ENCODE measurements at regions not wholly inside any gene's neighbourhood (a gene's known extent, or its start where the extent isn't known, plus 50 kb on each side); places are given as distances from the start of the nearest gene placed in this dataset.
"Not testable (repeated sequence)": the region's sequence is repeated elsewhere in the genome, so short reads cannot be mapped to it uniquely, and the experiment has no call there.

DNA sequence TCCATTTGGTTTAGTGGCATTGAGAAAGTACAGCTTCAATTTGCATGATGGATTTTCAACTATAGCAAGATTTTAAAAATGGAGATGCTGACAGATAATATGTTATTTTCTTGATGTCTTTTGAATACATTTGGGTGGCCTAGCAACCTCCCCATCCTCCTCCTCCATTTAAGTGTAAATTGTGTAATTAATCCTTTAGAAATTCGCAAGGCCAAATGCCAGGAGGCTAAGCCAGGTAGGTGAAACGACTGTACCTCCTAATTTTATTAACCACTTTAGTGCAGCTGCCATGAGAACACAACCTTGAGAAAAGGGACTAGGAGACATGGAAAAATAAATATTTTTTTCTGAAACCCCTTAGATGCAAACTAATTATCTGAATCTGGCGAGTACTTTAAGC lies 248.8 kb downstream of the MRPS30 start:
- DNase-seq (ENCODE audit: low read depth) = no peak

DNA sequence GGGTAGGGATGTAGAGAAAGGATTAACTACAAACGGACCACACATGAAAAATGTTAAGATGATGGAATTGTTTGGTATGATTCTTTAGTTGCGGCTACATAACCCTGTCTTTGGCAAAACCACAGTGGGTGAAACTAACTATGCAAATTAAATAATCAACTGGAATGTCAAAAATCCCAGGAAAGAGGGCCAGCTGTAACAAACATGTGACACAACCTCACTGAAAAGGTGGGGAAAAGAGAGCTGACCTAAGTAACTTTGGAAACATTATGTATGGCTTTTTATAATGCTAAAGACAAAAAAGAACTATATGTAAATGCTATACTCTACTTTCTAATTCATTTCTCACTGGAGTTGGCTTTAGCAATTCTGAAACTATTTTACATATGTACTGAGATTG lies 252.0 kb downstream of the MRPS30 start:
- DNase-seq (ENCODE audit: low read depth) = no peak

DNA sequence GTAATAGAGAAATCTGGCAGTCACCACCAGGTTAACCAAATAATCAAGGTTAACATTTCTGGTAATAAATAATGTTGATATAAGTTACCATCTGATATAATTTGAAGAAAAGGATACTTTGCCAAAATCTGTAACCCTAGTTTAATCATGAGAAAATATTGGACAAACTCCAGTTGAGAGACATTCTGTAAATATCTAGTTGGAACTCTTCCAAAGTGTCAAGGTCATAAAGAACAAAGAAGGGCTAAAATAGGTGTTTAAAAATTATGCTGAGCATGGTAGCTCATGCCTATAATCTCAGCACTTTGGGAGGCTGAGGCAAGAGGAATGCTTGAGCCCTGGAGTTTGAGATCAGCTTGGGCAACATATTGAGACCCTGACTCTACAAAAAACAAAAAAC lies 253.3 kb downstream of the MRPS30 start:
- no peak for DNase-seq (ENCODE audit: low read depth)

DNA sequence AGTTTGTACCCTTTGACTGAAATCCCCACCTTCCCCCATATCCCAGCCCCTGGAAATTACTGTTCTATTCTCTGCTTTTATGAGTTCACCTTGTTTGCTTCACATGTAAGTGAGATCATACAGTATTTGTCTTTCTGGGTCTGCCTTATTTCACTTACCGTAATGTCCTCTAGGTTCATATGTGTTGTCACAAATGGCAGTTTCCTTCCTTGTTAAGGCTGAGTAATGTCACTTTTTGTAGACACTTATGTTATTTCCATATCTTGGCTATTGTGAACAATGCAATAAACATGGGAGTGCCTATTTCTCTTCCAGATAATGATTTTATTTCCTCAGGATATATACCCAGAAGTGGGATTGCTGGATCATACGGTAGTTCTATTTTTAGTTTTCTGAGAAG lies 272.3 kb downstream of the MRPS30 start:
- DNase-seq (ENCODE audit: low read depth) = no peak

DNA sequence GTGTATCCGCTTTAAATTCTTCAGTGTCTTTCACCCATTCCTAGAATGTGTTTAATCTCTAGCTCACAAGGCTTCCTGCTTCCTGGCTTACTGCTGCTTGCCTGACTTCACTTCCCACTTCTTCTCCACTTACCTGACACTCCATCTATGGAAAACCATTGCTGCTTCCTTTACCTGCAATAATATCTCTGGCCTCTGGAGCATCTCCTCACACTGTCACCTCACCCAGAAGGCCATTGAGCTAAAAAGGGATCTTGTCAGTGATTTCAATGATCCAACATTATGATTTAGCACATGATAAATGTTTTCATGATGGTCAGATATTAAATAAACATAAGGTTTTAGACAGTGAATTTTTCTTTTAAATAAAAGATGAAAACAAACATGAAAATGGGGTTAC lies 281.1 kb downstream of the MRPS30 start:
- no peak for DNase-seq (ENCODE audit: low read depth)

DNA sequence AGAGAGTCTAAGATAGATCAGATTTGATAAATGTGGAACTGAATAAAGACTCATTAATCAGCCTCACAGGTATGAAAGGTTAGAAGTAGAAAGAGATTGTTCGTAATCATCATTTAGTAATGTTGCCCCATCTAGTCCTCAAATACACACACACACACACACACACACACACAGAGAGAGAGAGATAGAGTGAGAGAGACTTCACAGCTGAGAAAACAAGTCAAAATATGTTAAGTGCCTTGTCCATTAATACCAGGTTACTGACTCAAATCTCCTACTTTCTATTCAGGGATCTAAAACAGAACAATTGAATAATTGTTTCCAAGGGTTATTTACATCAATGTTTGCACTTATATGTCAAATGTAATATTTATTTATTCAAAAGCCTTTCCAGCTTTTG lies 284.6 kb downstream of the MRPS30 start:
- DNase-seq (ENCODE audit: low read depth) = no peak

DNA sequence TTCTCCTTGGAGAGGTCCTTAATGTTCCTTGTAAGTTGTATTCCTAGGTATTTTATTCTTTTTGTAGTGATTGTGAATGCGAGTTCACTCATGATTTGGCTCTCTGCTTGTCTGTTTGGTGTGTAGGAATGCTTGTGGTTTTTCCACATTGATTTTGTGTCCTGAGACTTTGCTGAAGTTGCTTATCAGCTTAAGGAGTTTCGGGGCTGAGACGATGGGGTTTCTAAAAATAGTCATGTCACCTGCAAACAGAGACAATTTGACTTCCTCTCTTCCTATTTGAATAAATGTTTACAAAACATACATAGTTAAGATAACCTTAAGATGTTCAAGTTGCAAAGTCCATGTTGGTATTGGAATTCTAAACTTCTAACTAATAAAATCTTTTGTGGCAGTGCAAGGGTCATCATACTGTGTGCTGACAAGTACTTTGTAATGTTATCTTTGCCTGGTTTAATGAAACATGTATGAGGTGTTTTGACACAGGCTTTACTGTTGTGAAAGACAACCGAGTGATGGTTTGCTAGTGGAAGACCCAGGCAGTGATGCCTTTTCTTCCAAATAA lies 286.2 kb downstream of the MRPS30 start:
- DNase-seq (ENCODE audit: low read depth) = no peak

DNA sequence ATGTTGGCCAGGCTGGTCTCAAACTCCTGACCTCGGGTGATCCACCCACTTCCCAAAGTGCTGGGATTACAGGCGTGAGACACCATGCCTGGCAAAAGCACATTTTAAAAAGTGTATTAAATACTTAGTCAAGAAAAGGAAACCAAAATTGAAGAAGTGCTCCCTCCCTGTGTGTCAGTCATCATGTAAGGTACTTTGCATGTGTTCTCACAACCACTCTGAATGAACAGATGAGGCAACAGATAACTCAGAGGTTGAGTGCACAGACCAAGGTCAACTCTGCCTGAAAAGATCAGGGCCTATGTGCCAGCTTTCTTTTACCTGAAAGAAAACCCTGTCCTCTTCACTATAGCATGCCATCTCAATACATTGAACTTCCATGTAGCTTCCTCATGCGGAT lies 289.7 kb downstream of the MRPS30 start:
- no peak for DNase-seq (ENCODE audit: low read depth)

DNA sequence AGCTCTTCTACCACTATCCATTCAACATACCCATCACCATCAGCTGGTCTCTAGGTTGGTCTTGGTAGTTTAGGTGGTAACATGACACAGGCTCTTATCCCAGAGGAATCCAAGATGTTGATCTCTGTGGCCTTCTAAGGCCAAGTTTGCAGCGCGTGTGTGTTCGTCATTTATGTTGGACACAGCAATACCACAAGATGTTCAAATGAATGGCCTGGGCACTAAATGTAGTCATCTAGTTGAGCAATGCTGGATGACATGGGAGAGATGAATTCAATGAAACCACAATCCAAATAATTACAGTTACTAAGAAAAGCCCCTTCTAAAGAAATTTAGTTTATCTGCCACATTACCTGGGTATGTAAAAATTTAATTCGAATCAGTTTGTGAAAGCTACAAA lies 292.4 kb downstream of the MRPS30 start:
- peak; percentile 2 for DNase-seq (ENCODE audit: low read depth)

DNA sequence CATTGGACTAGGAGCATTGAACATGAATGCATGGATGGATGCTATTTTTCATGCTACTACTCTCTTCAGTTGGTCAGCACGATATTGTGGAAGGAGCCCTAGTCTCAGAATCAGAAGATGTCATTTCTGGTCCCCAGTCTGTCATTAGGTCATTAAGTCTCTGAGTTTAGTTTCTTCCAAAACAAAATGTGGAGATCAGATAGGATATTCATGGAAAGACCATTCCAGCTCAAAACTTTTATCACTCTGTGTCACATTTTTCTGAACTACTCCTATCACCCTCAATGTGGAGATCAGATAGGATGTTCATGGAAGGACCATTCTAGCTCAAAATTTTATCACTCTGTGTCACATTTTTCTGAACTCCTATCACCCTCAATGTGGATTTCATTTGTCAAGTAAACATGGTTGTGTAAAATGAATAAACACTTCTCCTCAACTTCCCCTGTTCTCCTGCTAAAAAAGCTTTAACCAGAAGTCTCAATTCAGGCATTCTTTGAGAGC lies 296.8 kb downstream of the MRPS30 start:
- no peak for DNase-seq (ENCODE audit: low read depth)

DNA sequence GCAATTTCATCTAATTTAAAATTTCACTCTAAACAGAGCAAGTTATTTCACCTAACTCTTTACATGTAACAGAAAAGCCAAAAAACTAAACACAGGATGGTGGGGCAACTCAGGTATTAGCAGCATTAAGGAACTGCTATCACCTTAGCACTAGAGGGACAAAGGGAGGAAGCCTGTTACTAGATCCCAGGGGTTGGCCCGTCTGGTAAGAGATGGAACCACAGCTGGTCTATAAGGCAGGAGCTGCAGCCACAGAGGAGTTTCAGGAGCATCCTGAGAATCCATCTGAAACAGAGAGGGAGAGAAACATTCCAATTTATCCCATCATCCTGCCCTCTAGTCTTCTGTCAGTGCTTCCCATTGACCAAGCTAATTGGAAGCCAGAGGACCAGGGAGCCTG lies 300.3 kb downstream of the MRPS30 start:
- no peak for DNase-seq (ENCODE audit: low read depth)

DNA sequence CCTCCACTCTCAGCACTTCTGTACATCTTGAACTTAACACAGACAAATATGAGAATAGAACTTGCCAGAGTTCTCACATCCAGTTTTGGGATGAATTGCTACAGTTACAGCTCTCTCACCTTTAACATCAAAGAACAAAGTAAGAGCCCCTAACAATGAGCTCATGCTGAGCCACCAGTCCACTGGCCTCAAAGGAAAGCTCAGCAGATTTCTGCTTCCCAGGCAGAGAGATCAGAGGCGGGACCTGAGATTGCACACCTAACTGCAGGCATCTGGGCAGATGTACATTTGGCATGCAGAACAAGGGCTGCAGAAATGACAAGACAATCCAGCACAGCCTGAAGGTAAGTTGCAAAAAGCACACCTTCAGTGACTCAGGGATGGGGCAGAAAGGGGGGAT lies 300.9 kb downstream of the MRPS30 start:
- DNase-seq (ENCODE audit: low read depth) = no peak

DNA sequence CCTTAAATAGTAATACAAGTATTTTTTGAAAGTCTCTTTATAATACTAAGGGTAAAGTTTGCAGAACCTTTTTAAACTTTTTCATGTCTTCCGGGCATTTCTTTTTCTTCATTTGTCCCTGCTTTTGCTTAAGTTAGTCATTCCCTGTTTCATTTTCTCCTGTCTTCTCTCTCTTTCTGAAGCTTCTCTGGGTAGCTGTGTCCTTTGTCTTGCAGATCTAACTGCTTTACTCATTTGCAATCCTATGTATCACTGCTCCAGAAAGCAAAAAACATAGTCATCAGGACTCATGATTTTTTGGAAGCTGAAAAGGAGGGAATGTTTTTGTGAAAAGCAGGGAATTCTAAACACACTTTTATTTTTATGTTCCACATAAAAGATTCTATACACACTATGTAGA lies 301.7 kb downstream of the MRPS30 start:
- DNase-seq (ENCODE audit: low read depth) = no peak

DNA sequence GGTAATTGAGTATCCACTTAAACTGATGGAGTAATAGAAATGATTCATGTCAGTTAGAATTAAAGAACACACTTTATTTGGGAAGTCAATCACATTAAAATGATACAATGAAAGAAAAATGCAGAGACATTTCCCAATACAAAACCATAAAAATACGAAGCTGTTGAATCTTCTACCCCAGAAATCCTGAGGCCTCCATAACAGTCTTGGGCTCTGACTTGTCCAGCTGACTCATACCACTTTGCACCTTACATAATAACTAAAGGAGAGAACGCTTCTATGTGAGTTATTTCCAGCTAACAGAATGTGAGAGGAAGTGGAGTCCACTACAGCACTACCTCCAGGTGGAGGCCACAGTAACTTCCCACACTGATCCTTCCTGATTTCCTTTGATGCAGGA lies 305.0 kb downstream of the MRPS30 start:
- DNase-seq (ENCODE audit: low read depth) = peak; percentile 54

DNA sequence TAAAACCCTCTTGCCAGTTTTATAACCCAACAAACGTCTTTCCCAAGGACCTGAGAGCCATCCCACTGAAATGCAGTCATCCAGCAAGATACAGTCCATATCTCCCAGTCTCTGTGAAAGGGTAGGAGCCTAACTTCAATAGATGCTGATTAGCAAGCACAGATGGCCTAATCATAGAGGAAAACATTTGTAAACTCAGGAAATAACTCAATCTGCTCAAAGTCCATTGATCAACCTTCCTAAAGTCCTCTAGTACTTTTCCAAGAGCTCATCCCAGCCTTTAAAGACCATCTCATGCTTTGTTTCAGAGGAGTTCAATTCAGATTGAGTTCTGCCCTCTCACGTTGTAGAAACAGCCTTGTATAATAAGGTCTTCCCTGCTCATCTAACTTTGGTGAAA lies 324.2 kb downstream of the MRPS30 start:
- no peak for DNase-seq (ENCODE audit: low read depth)

DNA sequence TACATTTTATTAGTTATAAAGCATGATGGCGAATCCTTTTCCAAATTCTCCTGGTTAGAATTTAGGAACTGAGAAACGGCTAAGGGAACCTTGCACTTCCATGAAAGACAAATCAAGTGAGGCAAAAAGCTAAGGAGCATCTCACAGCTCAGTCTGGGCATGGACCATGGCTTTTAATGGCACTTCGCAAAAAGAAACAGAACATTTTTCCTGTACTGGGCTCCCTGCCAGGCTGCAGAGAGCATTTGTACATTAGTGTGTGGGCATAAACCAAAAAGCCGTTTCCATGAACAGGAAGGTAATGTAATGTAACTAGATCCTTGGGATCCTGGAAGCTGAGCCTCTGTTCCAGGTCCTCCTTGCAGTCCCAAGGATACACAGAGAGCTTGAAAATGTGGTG lies 354.2 kb downstream of the MRPS30 start:
- no peak for DNase-seq (ENCODE audit: low read depth)

DNA sequence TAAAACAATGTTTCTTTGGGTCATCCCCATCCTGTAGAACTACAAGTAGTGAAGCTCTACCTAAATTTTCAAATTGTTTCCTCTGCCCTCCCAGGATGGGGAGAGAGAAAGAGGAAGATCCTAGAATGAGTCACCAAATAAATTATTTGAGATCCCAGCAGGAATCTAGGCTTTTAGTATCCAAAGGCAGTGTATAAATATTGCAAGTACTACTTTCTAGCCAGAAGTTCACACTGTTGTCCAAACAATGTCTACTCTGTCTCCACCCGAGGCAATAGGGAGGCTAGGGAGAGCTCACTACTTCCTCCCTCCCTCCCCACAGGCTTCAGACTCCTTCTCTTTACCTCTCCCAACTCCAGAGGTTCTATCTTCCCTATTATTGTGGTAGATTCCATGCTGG lies 362.8 kb downstream of the MRPS30 start:
- no peak for DNase-seq (ENCODE audit: low read depth)

DNA sequence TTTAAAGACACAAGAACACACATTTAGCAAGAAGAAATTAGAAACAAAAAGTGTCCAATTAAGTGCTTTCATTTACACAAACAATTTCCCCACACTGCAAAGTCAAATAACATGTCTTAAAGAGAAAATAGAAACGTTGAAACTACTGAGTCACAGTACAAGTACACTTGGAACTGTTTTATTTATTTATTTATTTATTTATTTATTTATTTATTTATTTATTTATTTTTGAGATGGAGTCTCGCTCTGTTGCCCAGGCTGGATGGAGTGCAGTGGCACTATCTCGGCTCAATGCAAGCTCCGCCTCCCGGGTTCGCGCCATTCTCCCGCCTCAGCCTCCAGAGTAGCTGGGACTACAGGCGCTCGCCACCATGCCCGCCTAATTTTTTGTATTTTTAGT lies 363.9 kb downstream of the MRPS30 start:
- DNase-seq (ENCODE audit: low read depth) = not testable (repeated sequence)

DNA sequence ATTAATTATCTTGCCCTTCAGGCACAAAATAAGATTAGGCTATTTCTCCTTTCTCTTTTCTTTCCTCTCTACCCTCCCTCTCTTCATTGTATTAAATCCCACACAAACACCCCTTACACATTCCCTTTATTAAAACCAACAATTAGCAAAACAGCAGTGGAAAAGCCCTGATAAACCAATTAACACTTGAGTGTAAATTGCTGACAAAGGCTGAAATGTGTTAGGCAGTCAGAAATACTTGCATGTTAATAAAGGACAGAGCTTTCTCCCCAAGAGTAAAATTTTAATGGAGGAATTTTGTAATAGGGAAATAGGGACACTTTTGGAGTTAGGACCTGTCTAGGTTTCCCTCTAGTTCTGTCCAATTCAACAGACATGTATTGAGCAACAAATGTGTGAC lies 370.9 kb downstream of the MRPS30 start:
- DNase-seq (ENCODE audit: low read depth) = no peak

DNA sequence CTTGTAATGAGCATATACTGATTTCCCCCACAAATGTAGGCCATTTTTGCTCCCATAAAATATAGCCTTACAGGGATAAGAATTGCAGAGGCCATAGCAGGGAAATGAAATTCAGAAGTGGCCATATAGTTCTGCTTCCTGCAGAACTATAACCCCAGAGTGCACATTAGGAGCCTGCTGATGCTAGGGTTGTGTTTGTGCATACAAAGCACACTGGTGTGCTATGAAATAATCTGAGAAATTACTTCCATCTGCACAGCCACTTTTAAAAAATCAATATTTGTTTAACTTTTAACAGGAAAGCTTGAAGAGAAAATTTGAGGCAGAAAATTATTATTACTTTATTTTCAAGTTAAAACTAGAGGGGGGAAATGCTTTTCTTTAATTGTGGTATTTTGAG lies 380.3 kb downstream of the MRPS30 start:
- DNase-seq (ENCODE audit: low read depth) = no peak

DNA sequence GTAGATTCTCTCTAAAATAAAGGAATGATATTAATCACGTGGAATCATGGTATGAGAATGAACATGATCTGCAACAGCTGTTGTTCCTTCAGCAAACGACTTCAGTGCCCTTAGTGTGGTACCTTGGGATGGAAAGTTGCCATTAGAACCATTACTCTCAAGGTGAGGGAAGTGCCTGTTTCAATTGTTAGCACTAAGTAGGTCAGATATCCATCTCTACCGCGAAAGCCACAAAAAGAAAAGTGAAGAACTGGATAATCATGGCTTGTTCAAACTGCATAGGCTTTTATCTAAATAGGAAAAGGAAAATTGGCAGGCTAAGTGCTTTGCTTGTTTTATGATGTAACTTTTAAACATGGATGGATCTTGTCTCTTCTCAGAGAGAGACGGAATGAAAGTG lies 380.7 kb downstream of the MRPS30 start:
- DNase-seq (ENCODE audit: low read depth) = no peak

DNA sequence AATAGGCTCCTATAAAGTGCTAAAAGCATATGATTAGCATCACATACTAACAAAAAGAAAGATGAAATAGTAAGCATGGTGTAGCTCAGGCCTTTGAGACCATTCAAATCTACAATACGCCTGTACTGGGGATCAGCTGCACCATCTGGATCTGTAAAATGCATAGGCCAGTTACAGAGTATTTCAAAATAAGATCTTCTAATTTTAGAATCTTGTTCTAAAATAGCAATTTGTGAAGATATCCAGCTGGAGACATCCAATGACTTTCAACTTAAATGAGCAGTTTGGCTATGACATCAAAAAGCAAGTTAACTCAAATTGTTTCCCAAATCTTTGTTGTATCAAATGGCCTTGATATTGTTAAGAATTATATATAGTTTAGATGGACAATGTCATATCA lies 386.3 kb downstream of the MRPS30 start:
- DNase-seq (ENCODE audit: low read depth) = no peak
